HepG2 (cell line): ENCODE measurements at regions not wholly inside any gene's neighbourhood (a gene's known extent, or its start where the extent isn't known, plus 50 kb on each side); places are given as distances from the start of the nearest gene placed in this dataset.

Experiments used
- ATAC-seq: fragments of 200-7000 bp; cut with Tn5 transposase; 3 replicates; pipeline ENCODE4 v1.9.1; 2020; ENCODE audit warnings: mild to moderate bottlenecking, moderate library complexity
- BruUV-seq: library from RNA; stranded (reverse); fragments of 400-500 nt; replicated peaks from 2 replicates; lab custom pipeline; 2021; lab: Mats Ljungman, UMichigan
- CTCF ChIA-PET: fragments of 300-600 bp; formaldehyde crosslinking; extraction: SDS; loops from one replicate; lab custom pipeline; 2021; ENCODE audit warnings: low total read pairs, inconsistent platforms, low intra/inter-chr PET ratio; lab: Yijun Ruan, JAX
- POLR2A ChIA-PET: fragments of 350-600 bp; sonication (Branson Sonifier 250); formaldehyde crosslinking; loops from one replicate; lab custom pipeline; 2020; ENCODE audit warnings: antibody characterized with exemption, inconsistent platforms; lab: Yijun Ruan, JAX
- DNase-seq: peaks from one replicate; pipeline ENCODE4 v3.0.0-alpha.2; 2015; ENCODE audit warnings: low spot score
- FAIRE-seq: peaks from 3 replicates; lab custom pipeline; 2011; peaks lifted over from hg19 to GRCh38; lab: Jason Lieb, UNC
- H2AFZ ChIP-seq: one replicate; pipeline ENCODE4 v1.6.1; 2011; ENCODE audit warnings: low read length, inconsistent platforms
- H3K27ac ChIP-seq: fragments of 300-600 bp; 3 replicates; pipeline ENCODE4 v1.8.0; 2011; ENCODE audit warnings: mixed run types, mild to moderate bottlenecking, mixed read lengths, low read length, inconsistent platforms; ENCODE audit not compliant: insufficient read depth; ENCODE audit errors: extremely low read length
- H3K27me3 ChIP-seq, 2 experiments: fragments of 200-600 bp in 1 of 2; 2 replicates in 1 of 2; 3 replicates in 1 of 2; pipeline versions ENCODE4 v1.6.0 to v1.8.0; 2011; ENCODE audit warnings: low read length in 2 of 2, mild to moderate bottlenecking in 2 of 2, moderate library complexity in 2 of 2, inconsistent platforms in 1 of 2; ENCODE audit not compliant: insufficient read depth in 2 of 2, control insufficient read depth in 1 of 2
- H3K36me3 ChIP-seq, 2 experiments: fragments of 200-600 bp in 1 of 2; replicated peaks in 1 of 2; 2 replicates in 1 of 2; 3 replicates in 1 of 2; pipeline versions ENCODE4 v1.5.1 to v1.8.0; 2011; ENCODE audit warnings: low read length in 2 of 2, inconsistent platforms in 1 of 2; ENCODE audit not compliant: insufficient read depth in 2 of 2, control insufficient read depth in 1 of 2
- H3K4me1 ChIP-seq: 2 replicates; pipeline ENCODE4 v1.5.1; 2012; ENCODE audit warnings: low read length, inconsistent platforms; ENCODE audit not compliant: insufficient read depth
- H3K4me2 ChIP-seq: 2 replicates; pipeline ENCODE4 v1.6.0; 2011; ENCODE audit warnings: low read depth, low read length, inconsistent platforms
- H3K4me3 ChIP-seq, 3 experiments: fragments of 200-600 bp in 1 of 3; sonication (generic), shearing (Covaris generic) in 1 of 3; replicated peaks in 1 of 3; 2 replicates each; pipeline ENCODE4 v1.5.1; 2011 to 2016; ENCODE audit warnings: low read length in 3 of 3, inconsistent platforms in 2 of 3, low read depth in 2 of 3, mild to moderate bottlenecking in 2 of 3, control low read depth in 1 of 3, mixed read lengths in 1 of 3; ENCODE audit not compliant: insufficient read depth in 1 of 3
- H3K79me2 ChIP-seq: one replicate; pipeline ENCODE4 v1.6.1; 2011; ENCODE audit warnings: low read length, inconsistent platforms; ENCODE audit not compliant: insufficient read depth
- H3K9ac ChIP-seq: 2 replicates; pipeline ENCODE4 v1.6.0; 2011; ENCODE audit warnings: mild to moderate bottlenecking, low read depth, low read length, inconsistent platforms; ENCODE audit not compliant: insufficient read depth
- H3K9me3 ChIP-seq: 2 replicates; pipeline ENCODE4 v1.5.1; 2012; ENCODE audit warnings: mild to moderate bottlenecking, low read length
- H4K20me1 ChIP-seq: 2 replicates; pipeline ENCODE4 v1.6.0; 2011; ENCODE audit warnings: inconsistent platforms, mild to moderate bottlenecking, low read length, moderate library complexity; ENCODE audit not compliant: insufficient read depth
- DDIT3 ChIP-seq: sonication (generic); formaldehyde crosslinking; IDR thresholded peaks from 2 replicates; pipeline ENCODE4 v1.4.0; 2020; ENCODE audit warnings: mild to moderate bottlenecking, missing genetic modification reagents
- FOXP1 ChIP-seq, 2 experiments: fragments of 450-650 bp in 1 of 2; IDR thresholded peaks; 2 replicates each; pipeline ENCODE4 v1.6.1; 2017 to 2018; ENCODE audit warnings: antibody characterized with exemption in 1 of 2
- MAZ ChIP-seq, 2 experiments: sonication (generic) in 1 of 2; formaldehyde crosslinking in 1 of 2; IDR thresholded peaks; 2 replicates each; pipeline versions ENCODE4 v1.5.0 to v1.6.1; 2012 to 2020; ENCODE audit warnings: low read depth in 2 of 2, mild to moderate bottlenecking in 2 of 2, borderline replicate concordance in 1 of 2, improper control_type of control experiment in 1 of 2, low read length in 1 of 2, missing genetic modification reagents in 1 of 2, moderate library complexity in 1 of 2
- MEIS2 ChIP-seq: sonication (generic); formaldehyde crosslinking; IDR thresholded peaks from 2 replicates; pipeline ENCODE4 v1.9.0; 2021; ENCODE audit warnings: mild to moderate bottlenecking, missing genetic modification reagents
- NFAT5 ChIP-seq: sonication (generic); formaldehyde crosslinking; IDR thresholded peaks from 2 replicates; pipeline ENCODE4 v1.4.0; 2020; ENCODE audit warnings: missing genetic modification reagents
- SKI ChIP-seq: fragments of 450-650 bp; IDR thresholded peaks from one replicate; pipeline ENCODE4 v1.6.1; 2018; ENCODE audit warnings: mild to moderate bottlenecking; ENCODE audit not compliant: partially characterized antibody
- SMARCC2 ChIP-seq: fragments of 450-650 bp; IDR thresholded peaks from 2 replicates; pipeline ENCODE4 v1.6.1; 2017; ENCODE audit warnings: antibody characterized with exemption, mild to moderate bottlenecking
- THAP11 ChIP-seq: IDR thresholded peaks from 2 replicates; pipeline ENCODE4 v1.6.1; 2016; ENCODE audit warnings: missing biosample characterization, missing genetic modification reagents
- TIGD3 ChIP-seq: sonication (generic); formaldehyde crosslinking; IDR thresholded peaks from 2 replicates; pipeline ENCODE4 v1.5.1; 2020; ENCODE audit warnings: mild to moderate bottlenecking, missing genetic modification reagents, borderline replicate concordance
- ZNF260 ChIP-seq: sonication (generic); formaldehyde crosslinking; IDR thresholded peaks from 2 replicates; pipeline ENCODE4 v1.4.0; 2020; ENCODE audit warnings: missing genetic modification reagents, low read depth, mild to moderate bottlenecking, borderline replicate concordance
- ZNF496 ChIP-seq: sonication (generic); formaldehyde crosslinking; IDR thresholded peaks from 2 replicates; pipeline ENCODE4 v1.8.1; 2023; ENCODE audit warnings: mild to moderate bottlenecking, moderate library complexity, missing genetic modification reagents; ENCODE audit not compliant: insufficient replicate concordance
- ZNF672 ChIP-seq: sonication (generic); formaldehyde crosslinking; IDR thresholded peaks from 2 replicates; pipeline ENCODE4 v1.8.1; 2022; ENCODE audit warnings: missing genetic modification reagents
- WGBS: methylation state at CpG from one replicate; pipeline ENCODE4 v1.1.6; 2017; ENCODE audit warnings: low lambda C conversion rate; 5-methylcytosine and 5-hydroxymethylcytosine counted together
- in situ Hi-C: cut with HindIII; loops from 2 replicates; pipeline ENCODE4 v1.10.0; 2017; ENCODE audit warnings: low pct_unique_long_range_greater_than_20kb; ENCODE audit not compliant: extremely low pct_ligation_motif_present
- intact Hi-C: fragments of 100-400 bp; cut with micrococcal nuclease; formaldehyde crosslinking; loops from one replicate; pipeline ENCODE4 v1.10.0; 2022; ENCODE audit not compliant: unreplicated experiment

- TF ChIP-seq MAZ (IDR thresholded peaks at IDR 0.05; ENCODE audit: borderline replicate concordance, low read depth, low read length), result no peak
- no peak for TF ChIP-seq MAZ (CRISPR knock-in tag; IDR thresholded peaks at IDR 0.05; ENCODE audit: low read depth)
- TF ChIP-seq NFAT5 (CRISPR knock-in tag), result no peak
- TF ChIP-seq DDIT3, result no peak
- TF ChIP-seq, all 625 proteins: peak for 0
These were observed 85.9 kb downstream of the ACTBL2 start (continued) for GRCh38 chr5:57396701-57397100.

GRCh38 chr5:57394421-57395210 is 88.0 kb downstream of the ACTBL2 start:
- H3K36me3 ChIP-seq, result no peaks in the 10 kb centered on the region
- no peak overlapping the region for H2AFZ ChIP-seq
- DNase-seq (no peak), ATAC-seq (no peak), FAIRE-seq (no peak)
- POLR2A ChIA-PET, result no interaction called here
- intact Hi-C loops, result no loop called here
- H3K4me2 ChIP-seq, result no peak overlapping the region
- H3K9ac ChIP-seq, result no peak overlapping the region
- WGBS, result 37% methylated on average over 5 of the region's 5 CpGs
- H3K27ac ChIP-seq, result no peak overlapping the region
- H3K9me3 ChIP-seq, result no peaks in the 10 kb centered on the region
- in situ Hi-C loops, result no loop called here
- H3K27me3 ChIP-seq, result peaks cover 0 to 6% of the 10 kb centered on the region in 2 experiments; a peak in 1 of 5 replicates
- no peak overlapping the region for H3K4me3 ChIP-seq
- no peaks in the 10 kb centered on the region for H3K4me1 ChIP-seq
- no peaks in the 10 kb centered on the region for H3K79me2 ChIP-seq
- BruUV-seq, result no TSS peak
- no peaks in the 10 kb centered on the region for H4K20me1 ChIP-seq
- CTCF ChIA-PET, result no interaction called here
- TF ChIP-seq ZNF672 (CRISPR knock-in tag), result no peak
- no peak for TF ChIP-seq ZNF260
- no peak for TF ChIP-seq TIGD3
- TF ChIP-seq MEIS2 (CRISPR knock-in tag), result no peak
- no peak for TF ChIP-seq SMARCC2
- no peak for TF ChIP-seq SKI
- no peak for TF ChIP-seq FOXP1 (IDR thresholded peaks at IDR 0.05)
- no peak for TF ChIP-seq FOXP1 (CRISPR knock-in tag; IDR thresholded peaks at IDR 0.05)
- no peak for TF ChIP-seq THAP11 (CRISPR knock-in tag)
- TF ChIP-seq ZNF496 (CRISPR knock-in tag), result no peak
